ENCODE measurements at regions not wholly inside any gene's neighbourhood (a gene's known extent, or its start where the extent isn't known, plus 50 kb on each side); places are given as distances from the start of the nearest gene placed in this dataset.

DNA sequence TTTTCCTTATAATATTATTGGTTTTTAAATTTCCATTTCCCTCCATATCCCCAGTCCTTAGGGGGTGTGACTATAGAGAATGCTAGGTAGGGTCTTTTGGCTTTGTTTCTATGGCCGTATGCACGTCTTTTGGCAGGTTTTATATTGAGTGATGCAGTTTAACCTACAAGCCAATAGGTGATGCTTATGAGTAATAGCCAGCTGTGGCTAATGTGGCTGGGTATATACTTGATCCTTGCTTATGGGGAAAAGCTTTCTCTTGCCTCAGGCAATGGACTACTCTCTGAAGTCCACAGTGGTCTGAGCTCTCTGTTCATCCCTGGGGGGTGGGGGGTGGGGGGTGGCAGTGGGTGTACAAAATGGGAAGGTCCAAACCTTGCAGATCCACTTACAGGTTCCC is 223.9 kb downstream of the MFSD1 start:
- no peak for TF ChIP-seq ATF2 (tag by site-specific recombination; IDR thresholded peaks at IDR 0.05; ENCODE audit: low read depth)
- no peak for TF ChIP-seq WT1 (tag by site-specific recombination; IDR thresholded peaks at IDR 0.05)
- TF ChIP-seq, protein P1, sequence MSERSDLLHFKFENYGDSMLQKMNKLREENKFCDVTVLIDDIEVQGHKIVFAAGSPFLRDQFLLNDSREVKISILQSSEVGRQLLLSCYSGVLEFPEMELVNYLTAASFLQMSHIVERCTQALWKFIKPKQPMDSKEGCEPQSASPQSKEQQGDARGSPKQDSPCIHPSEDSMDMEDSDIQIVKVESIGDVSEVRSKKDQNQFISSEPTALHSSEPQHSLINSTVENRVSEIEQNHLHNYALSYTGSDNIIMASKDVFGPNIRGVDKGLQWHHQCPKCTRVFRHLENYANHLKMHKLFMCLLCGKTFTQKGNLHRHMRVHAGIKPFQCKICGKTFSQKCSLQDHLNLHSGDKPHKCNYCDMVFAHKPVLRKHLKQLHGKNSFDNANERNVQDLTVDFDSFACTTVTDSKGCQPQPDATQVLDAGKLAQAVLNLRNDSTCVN (tag by site-specific recombination; optimal IDR thresholded peaks at IDR 0.05), result no peak
- no peak for TF ChIP-seq ZNF398 (tag by site-specific recombination; IDR thresholded peaks at IDR 0.05)
- no peak for TF ChIP-seq ZNF658 (tag by site-specific recombination; IDR thresholded peaks at IDR 0.05)
- no peak for TF ChIP-seq ZNF18 (tag by site-specific recombination; IDR thresholded peaks at IDR 0.05)
- TF ChIP-seq, protein P2, sequence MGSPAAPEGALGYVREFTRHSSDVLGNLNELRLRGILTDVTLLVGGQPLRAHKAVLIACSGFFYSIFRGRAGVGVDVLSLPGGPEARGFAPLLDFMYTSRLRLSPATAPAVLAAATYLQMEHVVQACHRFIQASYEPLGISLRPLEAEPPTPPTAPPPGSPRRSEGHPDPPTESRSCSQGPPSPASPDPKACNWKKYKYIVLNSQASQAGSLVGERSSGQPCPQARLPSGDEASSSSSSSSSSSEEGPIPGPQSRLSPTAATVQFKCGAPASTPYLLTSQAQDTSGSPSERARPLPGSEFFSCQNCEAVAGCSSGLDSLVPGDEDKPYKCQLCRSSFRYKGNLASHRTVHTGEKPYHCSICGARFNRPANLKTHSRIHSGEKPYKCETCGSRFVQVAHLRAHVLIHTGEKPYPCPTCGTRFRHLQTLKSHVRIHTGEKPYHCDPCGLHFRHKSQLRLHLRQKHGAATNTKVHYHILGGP (tag by site-specific recombination; IDR thresholded peaks at IDR 0.05), result no peak
- no peak for TF ChIP-seq ZNF530 (tag by site-specific recombination; IDR thresholded peaks at IDR 0.05; ENCODE audit: low read depth)
- no peak for TF ChIP-seq KLF16 (tag by site-specific recombination; IDR thresholded peaks at IDR 0.05)
- no peak for TF ChIP-seq KLF7 (tag by site-specific recombination; IDR thresholded peaks at IDR 0.05; ENCODE audit: borderline replicate concordance)

Measured in HEK293 (cell line).